GM18861 (cell line): ENCODE measurements at regions not wholly inside any gene's neighbourhood (a gene's known extent, or its start where the extent isn't known, plus 50 kb on each side); places are given as distances from the start of the nearest gene placed in this dataset.

Experiments
- ATAC-seq: cut with Tn5 transposase; IDR thresholded peaks from one replicate; pipeline ENCODE4 v1.9.1; 2021; ENCODE audit not compliant: unreplicated experiment

DNA sequence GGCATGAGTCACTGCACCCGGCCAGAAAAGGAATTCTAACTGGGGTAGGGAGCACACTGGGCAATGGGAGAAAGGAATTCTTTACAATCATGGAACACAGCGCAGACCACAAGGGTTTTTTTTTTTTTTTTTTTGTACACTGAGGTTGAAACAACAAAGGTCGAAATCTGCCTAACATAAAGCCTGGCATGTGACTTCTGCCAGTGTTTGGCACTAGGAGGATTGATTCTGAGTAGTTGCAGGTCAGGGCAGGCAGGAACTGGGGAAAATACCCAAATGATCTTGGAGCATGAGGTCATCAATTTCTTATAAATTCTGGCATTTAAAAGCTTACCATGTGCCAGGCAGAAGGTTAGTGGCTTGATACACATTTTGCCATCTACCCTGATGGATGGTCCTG is 202.0 kb upstream of the SNX19 start:
- ATAC-seq = no peak

DNA sequence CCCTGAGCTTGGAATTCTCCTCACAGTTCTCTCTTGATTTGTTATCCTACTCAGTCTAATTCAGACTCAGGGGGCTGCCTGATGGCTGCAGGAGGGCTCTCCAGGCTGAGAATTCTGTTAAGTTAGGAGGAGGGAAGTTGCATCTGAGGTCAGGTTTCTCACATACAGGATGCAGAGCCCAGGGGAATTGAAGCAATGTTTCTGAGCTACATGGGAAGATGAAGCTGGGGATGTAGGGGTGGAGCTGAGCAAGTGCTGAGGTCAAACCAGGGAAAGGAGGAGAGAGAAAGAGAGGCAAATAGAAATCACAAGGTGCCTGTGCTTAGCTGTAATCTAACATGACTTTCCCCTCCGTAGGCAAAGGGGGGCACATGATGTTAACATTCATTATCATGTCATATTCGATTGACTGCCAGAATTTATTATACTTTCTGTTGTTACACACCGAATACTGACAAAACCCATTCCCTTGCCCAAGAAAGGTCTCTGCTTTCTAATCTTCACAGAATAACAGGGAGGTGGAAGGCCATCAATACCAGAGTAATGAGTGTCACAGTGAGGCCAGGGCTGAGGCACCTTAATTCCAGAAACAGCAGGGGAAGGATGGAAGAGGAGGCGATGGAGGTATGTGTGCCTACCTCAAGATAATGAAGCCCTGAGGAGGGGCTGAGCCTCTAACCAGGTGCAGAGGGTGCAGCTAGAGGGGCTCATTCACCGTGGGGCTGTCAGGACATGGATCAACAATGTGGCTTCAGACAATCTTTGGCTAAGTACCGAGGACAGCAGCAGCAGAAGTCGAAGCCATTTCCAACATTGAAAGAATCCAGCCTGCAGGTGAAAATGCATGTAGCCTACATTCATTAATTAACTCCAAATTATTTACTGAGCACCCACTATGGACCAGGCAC is 205.4 kb upstream of the SNX19 start:
- ATAC-seq = no peak

DNA sequence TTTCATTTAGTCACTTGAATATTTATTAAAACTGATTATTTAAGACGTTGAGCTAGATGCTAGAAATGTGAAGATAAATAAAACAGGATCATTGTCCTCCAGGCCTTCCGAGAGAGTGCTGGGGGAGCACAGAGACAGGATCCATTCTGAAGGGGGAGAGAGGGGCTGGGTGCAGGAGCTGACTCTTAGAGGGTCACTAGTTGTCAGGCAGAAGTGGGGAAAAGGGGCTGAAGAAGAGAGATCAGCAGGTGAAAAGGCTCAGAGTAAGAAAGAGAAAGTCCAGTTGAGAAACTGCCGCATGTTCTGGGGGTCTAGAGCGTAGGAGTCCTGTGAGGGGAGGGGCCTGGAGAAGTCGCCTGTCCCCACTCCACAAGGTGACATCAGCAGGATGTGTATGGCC is 206.2 kb upstream of the SNX19 start:
- ATAC-seq = no peak

DNA sequence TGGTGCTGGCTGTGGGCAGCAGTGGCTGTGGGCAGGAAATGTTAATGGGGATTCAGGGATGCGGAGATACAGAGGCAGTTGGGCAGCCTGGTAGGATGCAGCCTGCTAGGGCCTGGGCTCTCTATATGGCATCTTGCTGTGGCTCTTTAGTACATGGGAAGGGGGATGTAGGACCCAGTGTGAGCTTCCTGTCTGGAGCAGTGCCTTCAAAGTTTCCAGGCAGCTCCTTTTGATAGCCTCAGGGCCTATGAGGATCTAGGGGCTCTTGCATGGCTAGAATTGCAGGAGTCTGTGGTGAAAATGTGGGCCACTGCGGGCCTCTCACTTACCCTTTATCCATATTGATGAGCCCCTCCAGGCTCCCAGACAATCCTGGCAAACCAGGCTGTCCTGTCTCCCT is 213.2 kb upstream of the SNX19 start:
- ATAC-seq = no peak

DNA sequence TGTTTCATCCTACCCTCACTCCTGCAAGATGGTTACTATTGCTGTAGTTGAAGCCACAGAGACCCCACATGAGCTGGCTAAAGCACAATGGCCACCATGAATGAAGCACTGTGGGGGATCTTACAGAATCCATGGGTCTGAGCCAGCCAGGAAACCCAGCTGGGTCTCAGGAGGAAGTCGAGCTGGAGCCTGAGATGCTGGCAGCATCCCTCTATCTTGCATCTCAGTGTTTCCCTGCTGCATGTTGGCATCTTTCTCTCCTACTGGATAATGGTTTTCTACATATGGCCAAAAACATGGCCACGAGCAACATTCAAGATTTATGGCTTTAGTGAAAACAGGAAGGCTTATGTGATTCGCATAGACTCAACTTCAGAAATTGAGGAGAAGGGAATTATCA is 219.3 kb upstream of the SNX19 start:
- ATAC-seq = no peak

DNA sequence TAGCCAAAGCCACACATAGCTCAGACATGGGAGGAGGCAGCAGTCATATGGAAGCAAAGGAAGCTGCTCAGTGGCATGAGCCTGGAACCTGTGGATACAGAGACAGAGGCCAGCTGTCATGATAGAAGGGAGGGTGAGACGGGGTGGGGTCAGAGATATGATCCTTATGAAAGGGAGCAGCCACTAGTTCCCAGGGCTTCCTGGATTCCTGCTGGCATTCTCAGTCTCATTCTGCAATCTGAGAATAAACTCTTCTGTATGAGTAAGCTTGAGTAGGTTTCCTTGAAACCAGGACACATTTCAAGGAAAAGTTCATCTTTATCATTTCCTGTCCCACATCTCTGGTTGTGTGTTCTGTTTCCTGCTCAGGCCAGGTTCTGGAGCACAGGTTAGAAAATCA is 220.2 kb upstream of the SNX19 start:
- no peak for ATAC-seq

DNA sequence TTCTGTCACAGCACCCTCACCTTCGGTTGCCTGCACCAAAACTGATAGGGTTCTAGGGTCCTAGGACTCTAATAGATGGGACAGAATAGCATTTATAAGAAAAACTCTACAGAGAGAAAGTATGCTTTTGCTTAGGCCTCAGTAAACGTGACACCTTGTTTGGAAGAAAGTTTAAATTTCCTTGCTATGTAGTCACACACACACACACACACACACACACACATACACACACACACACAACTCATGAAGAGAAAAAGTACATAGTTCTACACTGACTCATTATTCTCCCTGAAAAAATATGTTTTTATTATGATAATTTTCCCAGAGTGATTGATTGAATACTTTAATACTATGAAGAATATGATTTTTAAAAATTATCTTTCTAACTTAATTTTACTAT is 220.8 kb upstream of the SNX19 start:
- no peak for ATAC-seq

DNA sequence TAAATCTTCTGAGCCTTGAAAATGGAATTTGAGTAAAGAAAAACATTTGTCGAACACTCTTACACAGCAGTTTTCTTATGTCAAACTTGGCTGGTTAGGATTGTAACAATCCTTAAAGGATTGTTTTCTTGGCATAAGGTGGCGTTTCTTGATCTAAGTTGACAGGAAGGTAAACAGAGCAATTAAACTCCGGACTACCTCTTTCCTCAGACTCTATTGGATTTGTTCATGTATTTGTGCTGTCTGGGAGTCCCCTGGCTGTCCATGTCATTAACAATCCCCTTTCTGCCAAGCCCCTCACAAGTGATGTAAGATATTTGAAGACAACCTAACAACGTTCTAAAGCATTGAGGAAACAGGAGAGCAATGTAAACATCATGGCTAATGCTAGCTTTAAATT is 222.5 kb upstream of the SNX19 start:
- no peak for ATAC-seq

DNA sequence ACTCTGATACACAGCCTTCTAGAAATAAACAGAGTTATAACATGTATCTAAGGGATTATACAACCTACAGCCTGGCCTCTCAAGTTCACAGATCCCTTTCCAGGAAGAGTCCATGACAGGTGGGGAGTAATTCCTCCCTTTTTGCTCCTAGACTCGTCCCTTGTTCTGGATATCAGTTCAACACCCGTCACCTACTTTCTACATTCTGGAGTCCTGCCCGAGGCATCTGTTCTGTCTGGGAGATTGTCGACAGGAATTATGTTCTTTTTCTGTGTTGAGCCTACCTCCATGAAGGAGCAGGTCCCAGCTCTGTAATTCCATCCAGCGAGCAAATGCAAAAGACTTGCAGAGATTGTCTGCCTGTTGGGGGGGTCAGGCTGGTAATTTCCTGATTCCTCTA is 224.6 kb upstream of the NTM start:
- ATAC-seq = no peak

DNA sequence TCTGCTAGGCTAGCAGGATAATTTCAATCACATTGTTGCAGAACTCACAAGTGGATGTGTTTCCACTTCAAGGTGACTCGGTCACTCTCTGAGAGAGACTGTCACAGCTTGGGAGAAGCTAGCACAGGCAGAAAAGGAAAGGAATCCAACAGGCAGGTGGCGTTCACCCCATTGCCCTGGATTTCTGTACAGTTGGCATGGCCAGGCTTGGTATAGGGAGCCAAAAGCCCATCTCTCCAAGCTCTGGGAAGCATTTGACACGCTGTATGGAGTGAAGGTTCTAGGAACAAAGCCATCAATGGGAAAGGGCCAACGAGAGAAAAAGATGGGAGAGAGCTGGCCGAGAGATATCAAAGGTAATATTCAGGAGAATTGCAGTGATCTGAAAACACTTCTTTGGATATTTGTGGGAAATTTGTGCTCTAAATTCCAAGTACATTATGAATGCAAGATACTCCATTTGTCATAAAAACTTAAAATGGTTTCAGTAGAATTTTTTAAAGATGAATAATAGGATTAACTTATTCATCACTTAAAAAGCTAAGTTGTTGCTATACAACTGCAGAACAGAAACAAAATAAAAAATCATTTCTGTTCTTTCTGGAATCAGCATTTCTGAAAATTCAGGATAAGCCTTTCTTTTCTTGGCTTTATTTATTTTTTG is 223.5 kb upstream of the NTM start:
- ATAC-seq = no peak

DNA sequence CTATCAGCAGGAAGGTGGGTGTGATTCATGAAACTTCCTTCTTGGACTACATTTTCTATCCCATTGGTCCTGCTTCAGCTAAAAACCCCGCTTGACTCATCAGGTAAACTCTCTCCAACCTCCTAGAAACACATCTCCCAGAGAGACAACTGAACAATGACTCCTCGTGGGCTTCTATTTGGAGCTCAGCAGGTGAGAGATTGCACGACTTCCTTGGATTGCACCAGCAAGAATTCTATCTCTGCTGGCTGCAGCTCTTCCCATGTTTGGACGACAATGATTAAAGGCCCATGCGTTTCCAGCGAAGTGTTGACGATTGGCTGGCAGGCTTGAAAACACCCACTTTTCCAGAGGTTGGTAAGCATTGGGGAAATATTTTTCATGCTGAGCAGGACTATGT is 216.1 kb upstream of the NTM start:
- ATAC-seq = no peak

DNA sequence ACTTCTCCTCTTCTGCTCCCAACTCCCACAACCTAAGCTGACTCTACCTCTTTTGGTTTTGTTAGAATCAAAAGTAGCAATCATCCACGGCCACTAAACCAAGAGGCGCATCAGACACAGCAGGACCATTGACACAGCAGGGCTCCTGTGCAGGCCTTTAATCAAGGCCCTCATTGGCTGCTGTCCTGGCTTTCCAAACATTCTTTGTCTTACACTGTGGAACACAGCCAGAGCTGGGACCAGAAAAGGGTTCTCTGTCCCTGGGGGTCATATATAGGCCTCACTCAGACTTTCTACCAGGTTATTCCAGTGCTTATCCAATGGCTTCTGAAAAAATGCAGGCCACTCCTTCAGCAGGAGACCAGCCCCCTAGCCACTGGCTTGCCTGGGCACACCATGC is 212.7 kb upstream of the NTM start:
- ATAC-seq = no peak

DNA sequence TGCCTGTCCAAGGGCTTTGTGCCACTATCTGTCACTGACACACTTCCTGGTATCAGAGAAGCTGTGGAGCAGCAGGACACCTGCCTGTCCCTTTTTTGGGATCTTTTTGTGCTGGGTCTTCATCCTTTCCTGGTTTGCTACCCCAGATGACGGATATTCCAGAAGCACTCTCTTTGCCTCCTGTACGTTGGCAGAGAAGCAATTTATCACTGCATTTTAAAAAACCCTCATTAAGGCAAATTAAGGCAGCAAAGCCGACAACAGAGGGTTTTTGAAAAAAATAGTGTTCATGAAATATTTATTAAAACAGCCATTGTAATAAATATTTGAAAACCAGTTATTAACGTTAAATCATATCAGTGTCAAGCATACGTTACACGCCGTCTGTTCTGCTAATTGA is 209.6 kb upstream of the NTM start:
- no peak for ATAC-seq

DNA sequence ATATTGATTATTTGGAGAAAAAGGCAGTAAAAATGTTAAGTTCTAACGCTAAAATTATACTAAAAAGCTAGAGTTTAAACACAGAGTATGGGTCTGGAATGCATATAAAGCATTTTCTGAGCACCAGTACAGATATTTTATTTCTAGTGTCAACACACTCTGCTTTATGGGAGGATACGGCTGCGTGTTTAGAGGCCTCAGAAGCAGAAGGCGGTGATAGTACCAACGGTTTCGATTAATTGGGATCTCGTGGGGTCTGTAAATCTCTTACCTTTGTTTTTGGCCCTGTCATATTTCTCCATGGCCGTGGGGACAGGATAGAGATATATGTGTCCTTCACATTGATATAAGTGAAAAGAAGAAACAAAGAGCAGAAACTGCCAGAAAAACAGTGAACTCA is 206.8 kb upstream of the NTM start:
- no peak for ATAC-seq

DNA sequence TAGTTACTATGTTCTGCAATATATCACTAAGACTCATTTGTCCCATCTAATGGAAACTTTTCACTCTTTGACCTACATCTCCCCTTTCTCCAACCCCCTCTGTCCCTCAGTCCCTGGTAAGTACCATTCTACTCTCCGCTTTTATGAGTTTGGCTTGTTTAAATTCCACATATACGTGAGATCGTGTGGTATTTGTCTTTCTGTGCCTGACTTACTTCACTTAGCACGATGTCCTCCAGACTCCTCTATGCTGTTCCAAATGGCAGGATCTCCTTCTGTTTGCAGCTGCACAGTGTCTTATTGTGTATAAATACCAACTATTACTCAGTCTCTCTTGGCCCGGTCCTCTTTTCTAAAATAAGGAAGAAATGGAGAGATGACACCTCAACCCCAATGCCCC is 205.4 kb upstream of the NTM start:
- ATAC-seq = no peak

DNA sequence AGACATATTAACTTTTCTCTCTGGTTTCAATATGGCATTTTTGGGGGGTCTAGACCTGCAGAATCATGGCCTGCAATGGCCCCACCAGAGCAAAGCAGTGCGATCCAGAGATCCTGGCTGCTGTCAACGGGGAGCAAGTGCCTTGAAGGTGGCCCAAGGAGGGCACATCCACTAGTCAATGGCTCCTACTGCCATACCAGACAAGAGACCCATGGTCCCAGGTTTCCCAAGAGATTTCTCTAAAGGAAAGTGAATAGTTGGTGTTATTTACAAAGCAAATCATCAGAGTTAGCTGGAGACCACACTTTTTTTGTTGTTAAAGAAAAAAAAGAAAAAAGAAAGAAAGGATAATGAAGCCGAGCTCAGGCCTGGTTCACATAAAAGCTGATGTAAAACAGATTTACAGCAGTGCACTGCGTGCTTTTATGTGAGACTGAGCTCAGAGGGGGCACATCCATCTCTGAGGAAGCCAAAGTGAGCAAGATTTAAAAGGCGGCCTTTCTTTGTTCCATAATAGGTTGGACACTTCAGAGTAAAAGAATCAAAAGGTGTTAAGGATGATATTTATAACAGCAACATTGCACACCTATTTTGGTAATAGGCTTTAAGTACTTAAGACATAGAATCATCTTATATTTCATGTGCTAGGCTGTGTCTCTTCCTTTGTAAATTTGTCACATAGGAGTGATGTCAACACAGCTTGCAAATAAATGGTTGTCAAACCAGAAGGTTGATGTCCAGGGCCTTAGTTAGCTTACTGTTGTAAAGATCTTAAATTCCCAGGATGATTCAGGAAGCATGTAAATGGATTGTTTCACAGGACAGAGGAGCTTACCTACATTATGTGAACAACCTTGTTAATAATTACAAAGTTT is 201.3 kb upstream of the NTM start:
- ATAC-seq = no peak

DNA sequence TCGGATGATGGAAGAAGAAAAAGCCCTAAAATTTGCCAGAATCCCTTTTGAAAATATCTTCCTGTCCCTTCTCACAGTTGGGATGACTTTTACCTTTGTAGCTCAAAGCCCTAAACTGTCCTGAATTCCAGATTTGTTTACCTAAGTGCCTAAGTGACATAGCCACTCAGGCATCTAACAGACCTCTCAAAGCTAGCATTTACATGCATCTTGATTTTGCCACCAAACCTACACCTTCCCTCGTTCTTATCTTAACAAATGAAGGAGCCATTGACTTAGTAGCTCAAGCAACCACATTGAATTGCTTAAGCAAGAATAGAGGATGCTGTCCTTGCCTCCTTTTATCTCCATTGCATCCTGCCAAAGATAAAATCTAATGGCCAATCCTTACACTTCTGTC is 198.4 kb upstream of the NTM start:
- ATAC-seq = no peak

DNA sequence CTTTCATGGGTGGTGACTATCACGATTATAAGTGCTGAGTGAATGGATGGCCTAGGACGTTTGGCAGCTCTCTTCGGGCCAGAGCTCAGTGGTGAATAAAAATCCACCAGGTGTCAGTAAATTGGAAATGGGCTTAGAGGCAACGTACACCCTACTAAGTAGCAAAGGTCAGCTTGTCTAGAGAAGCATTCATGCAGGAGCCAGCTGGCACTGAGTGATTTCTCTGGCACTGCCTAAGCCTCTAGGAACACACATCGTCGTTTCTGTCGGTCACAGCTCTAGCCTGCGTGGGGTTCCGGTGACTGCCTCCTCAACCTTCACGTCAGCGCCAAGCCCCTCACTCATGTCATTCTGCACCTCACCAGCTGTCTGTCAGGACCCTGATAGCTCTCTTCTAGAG is 192.4 kb upstream of the NTM start:
- no peak for ATAC-seq

DNA sequence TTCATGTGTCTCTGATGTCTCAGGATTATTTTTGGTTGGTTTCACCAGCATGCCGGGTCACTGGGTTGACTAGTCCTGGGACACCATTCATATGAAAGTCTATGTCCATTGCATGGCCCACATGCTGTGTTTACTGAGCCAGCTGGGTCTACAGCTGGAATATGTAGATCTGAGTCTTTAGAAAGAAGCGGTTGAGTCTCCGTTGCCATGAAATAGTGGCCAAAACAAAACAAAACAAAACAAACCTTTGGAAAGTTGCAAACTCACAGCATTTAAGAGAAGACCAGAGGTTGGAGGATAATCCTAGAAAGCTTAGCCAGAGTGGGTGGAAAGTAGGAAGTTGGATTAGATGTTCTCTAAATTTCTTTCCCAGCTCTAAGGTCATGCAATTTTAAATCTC is 191.8 kb upstream of the NTM start:
- no peak for ATAC-seq

DNA sequence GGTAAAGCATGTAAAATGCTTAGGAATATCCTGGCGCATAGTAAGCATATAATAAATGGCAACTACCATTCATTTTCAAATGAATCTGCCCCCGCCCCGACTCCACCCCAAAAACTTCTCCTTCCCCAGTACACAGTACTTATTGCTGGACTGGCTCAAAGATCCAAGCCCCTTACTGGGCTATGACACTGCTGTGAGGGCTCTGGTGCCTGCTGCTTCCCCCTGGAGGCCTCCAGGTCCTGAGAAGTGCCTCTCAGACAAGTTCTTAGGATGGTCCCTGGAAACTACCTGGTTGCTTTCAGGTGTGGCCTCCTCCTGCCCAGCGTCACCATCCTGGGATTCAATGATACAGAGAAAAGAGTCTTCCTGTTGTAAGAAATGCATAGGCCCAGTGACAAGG is 190.6 kb upstream of the NTM start:
- ATAC-seq = no peak

DNA sequence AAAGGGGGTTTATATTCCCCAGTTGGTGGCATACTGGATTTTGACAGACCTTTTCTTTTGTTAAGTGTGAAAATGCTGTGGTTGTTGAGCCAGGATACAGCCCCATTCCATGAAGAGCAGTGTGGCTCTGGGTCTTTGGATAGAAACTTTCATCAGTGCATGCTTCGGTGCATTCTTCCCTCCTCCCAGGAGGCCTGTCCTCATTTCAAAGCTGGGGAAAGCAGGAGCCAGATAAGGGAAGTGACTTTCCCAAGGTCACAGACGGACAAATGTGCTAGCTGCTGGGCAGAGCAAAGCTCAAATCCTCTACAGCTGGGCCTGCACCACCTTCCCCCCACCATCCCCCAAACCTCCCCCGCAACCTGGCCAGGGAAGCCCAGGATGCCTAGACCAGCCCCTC is 184.5 kb upstream of the NTM start:
- no peak for ATAC-seq

DNA sequence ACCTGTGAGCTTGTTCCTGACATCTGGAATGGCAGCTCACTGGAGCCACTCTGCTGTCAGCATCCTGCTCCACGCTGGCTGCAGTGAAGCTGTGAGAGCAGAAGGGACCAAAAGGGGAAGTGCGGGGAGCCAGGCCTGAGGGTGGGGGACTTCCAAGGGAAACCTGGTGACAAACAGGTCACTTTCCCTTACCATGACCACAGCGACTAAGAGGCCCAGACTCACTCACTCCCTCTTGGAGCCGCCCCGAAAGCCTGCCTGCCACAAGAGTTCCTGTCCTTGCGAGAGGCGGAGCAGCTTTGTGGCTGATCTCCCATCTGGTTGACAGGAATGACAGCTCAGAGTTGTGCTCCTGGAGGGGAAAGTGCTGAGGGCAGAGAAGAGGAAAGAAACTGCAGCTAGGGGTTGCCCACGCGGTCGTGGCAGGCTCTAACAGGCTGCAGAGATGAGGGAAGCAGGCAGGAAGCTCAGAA is 183.8 kb upstream of the NTM start:
- ATAC-seq = peak; percentile 87
